Ectodermal cell (in vitro differentiated cells): ENCODE measurements at regions not wholly inside any gene's neighbourhood (a gene's known extent, or its start where the extent isn't known, plus 50 kb on each side); places are given as distances from the start of the nearest gene placed in this dataset.
"Not testable (repeated sequence)": the region's sequence is repeated elsewhere in the genome, so short reads cannot be mapped to it uniquely, and the experiment has no call there.

Experiments used
- H3K27ac ChIP-seq: 2 replicates; pipeline ENCODE4 v1.7.0; 2013; ENCODE audit warnings: mild to moderate bottlenecking, low read depth, low read length; ENCODE audit not compliant: insufficient read depth, poor library complexity, severe bottlenecking
- H3K27me3 ChIP-seq: 2 replicates; pipeline ENCODE4 v1.7.0; 2013; ENCODE audit warnings: mild to moderate bottlenecking, low read length; ENCODE audit not compliant: insufficient read depth, control insufficient read depth, poor library complexity, severe bottlenecking
- H3K36me3 ChIP-seq: one replicate; pipeline ENCODE4 v1.7.0; 2013; ENCODE audit warnings: low read length; ENCODE audit not compliant: control insufficient read depth, insufficient read depth
- H3K4me1 ChIP-seq: one replicate; pipeline ENCODE4 v1.7.0; 2013; ENCODE audit warnings: low read length; ENCODE audit not compliant: control insufficient read depth, insufficient read depth
- H3K4me3 ChIP-seq: 2 replicates; pipeline ENCODE4 v1.7.0; 2013; ENCODE audit warnings: low read depth, low read length, control low read depth; ENCODE audit not compliant: insufficient read depth
- H3K9me3 ChIP-seq: 2 replicates; pipeline ENCODE4 v1.7.0; 2013; ENCODE audit warnings: mild to moderate bottlenecking, low read length, moderate library complexity; ENCODE audit not compliant: control insufficient read depth
- WGBS, 2 experiments: methylation state at CpG; one replicate each; pipeline ENCODE4 v1.1.7; 2013; ENCODE audit warnings: missing lambda C conversion rate in 2 of 2; 5-methylcytosine and 5-hydroxymethylcytosine counted together

DNA sequence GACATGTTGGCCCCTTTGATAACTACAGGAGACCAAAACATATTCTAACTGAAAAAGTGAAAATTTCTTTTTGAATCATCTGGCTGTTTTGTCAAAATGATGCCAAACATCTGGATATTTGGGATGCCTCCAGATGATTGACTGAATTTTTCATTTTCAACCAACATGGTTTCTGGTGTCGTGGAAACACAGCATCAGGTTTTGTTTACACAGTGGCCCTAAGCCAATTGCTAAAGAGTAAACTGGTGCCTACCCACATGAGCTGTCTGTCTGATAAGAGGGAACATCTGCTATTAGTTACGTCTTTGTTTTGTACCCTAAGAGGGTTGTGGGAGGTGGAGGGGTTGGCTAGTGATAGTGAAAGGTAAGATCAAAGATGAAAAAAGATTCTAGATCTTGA is 204.8 kb downstream of the KCNK2 start:
- no peak overlapping the region for H3K4me3 ChIP-seq
- no peaks in the 10 kb centered on the region for H3K27me3 ChIP-seq
- WGBS, 2 experiments = 92 to 94% methylated on average over 2 of the region's 2 CpGs
- H3K27ac ChIP-seq = no peak overlapping the region
- H3K4me1 ChIP-seq = no peaks in the 10 kb centered on the region
- H3K9me3 ChIP-seq = no peaks in the 10 kb centered on the region
- no peaks in the 10 kb centered on the region for H3K36me3 ChIP-seq

DNA sequence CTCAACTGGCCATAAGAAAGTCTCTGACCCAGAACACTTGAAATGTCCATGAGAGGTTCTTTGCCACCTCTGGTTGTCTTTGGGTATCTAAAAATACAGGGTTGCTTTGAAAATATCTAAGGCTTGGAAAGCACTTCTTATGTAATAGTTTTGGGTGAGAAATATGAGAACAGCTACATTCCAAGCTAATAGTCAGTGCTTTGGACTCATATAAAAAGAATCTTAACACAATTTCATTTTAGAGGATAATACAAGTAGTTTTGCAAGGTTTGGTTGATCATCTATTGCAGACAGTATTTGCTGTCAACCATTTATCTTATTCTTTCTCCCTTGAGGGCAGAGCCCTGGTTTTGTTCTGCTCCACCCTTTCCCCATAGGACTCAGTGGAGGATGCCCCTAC is 207.5 kb downstream of the KCNK2 start:
- no peaks in the 10 kb centered on the region for H3K27me3 ChIP-seq
- H3K9me3 ChIP-seq = peaks cover 2% of the 10 kb centered on the region
- no peak overlapping the region for H3K27ac ChIP-seq
- H3K4me3 ChIP-seq = no peak overlapping the region
- H3K36me3 ChIP-seq = no peaks in the 10 kb centered on the region
- no peaks in the 10 kb centered on the region for H3K4me1 ChIP-seq

DNA sequence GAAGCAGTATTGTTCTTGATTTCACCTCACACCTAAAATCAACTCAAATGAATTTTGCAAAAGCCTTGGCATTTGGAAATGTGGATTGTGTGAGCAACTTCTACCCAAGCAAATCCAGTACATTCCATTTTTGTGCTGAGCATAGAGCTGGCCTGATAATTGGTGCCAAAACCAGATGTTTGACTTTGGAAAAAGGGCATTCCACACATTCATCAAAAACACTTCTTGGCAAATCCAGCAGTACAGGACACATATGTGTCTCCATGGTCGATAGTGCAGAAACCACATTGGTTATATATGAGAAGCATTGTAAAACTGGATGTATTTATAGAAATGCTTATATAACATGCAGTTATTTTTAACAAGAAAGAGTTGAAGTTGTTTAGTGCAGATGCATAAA is 210.4 kb downstream of the KCNK2 start:
- Histone ChIP-seq H3K4me3 (no peak overlapping the region), H3K9me3 (peaks cover 2% of the 10 kb centered on the region), H3K36me3 (no peaks in the 10 kb centered on the region), H3K27ac (no peak overlapping the region), H3K27me3 (no peaks in the 10 kb centered on the region), H3K4me1 (no peaks in the 10 kb centered on the region)
- WGBS, 2 experiments = 90% methylated on average over 1 of the region's 1 CpG; no CpG with 5 or more reads in 1 of the 2 experiments

DNA sequence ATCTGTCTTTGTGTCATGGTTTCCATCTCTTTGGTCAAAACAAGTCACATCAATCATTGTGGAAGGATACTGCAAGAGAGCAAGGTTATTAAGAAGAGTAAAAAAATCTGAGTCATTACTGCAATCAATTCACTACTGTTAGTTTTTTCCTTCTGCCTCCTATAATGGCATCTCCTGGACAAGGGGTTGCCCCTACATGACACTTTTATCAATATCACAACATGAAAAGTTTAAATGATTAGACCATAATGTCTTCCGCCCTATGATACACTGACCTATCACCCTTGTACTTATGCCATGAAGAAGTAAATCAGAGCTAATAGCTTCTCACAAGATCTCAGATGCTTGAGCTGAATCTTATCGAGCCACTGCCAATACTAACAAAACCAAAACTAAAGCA is 223.9 kb downstream of the KCNK2 start:
- Histone ChIP-seq H3K4me3 (no peak overlapping the region), H3K36me3 (no peaks in the 10 kb centered on the region), H3K9me3 (no peaks in the 10 kb centered on the region), H3K4me1 (no peaks in the 10 kb centered on the region), H3K27ac (no peak overlapping the region), H3K27me3 (no peaks in the 10 kb centered on the region)
- 87 to 94% methylated on average over 1 to 2 of the region's 2 CpGs for WGBS, 2 experiments

DNA sequence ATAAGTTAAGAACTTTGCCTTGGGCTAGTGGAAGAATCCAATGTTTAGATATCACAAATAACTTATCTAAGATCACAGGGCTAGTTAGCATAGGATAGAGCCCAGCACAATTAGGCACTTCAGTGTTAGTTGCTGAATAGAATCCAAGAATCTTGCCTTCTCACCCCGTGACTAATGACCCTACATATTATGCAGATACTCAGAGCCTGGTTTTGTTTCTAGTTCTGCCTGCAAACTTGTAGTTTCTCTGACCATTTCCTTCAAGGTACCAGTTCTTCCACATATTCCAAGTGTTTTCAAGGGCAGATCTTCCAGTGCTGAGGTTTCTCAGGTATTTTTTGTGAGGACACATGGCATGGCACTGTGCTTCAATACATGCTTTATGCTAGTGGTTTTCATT is 239.3 kb downstream of the KCNK2 start:
- H3K9me3 ChIP-seq = no peaks in the 10 kb centered on the region
- no peaks in the 10 kb centered on the region for H3K36me3 ChIP-seq
- 75 to 82% methylated on average over 1 of the region's 1 CpG for WGBS, 2 experiments
- no peak overlapping the region for H3K4me3 ChIP-seq
- no peak overlapping the region for H3K27ac ChIP-seq
- no peaks in the 10 kb centered on the region for H3K4me1 ChIP-seq
- H3K27me3 ChIP-seq = no peaks in the 10 kb centered on the region

DNA sequence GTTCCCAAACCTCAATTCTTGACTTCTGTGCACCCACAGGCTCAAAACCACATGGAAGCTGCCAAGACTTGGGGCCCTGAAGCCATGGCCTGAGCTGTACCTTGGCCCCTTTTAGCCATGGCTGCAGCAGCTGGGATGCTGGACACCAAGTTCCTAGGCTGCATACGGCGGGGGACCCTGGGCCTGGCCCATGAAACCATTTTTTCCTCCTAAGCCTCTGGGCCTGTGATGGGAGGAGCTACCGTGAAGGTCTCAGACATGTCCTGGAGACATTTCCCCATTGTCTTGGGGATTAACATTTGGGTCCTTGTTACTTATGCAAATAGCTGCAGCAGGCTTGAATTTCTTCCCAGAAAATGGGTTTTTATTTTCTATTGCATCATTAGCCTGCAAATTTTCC is 241.5 kb downstream of the KCNK2 start:
- not testable (repeated sequence) for H3K4me1 ChIP-seq, H3K27me3 ChIP-seq, H3K27ac ChIP-seq, H3K36me3 ChIP-seq, H3K9me3 ChIP-seq, H3K4me3 ChIP-seq
- 97 to 99% methylated on average over 3 of the region's 3 CpGs for WGBS, 2 experiments

DNA sequence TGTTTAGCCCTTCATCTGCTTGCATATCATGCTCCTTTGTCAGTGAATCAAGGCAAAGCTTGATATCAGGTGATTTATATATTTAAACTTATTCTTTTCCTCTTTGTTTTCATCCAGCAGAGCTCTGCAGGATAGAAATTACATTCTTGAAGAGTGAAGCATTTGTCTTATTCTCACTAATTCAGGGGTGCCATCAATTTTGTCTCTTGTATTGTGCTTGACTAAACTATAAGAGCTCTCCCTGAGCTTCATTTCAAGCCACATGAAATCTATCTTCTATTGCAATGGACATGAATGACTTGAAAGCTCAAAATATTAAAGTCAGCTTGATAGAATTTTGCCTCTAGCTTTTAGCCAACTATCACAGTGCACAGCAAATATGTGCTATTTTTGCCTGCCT is 236.7 kb upstream of the KCTD3 start:
- Histone ChIP-seq H3K27me3 (no peaks in the 10 kb centered on the region), H3K36me3 (no peaks in the 10 kb centered on the region), H3K9me3 (no peaks in the 10 kb centered on the region), H3K4me3 (no peak overlapping the region), H3K27ac (no peak overlapping the region), H3K4me1 (no peaks in the 10 kb centered on the region)

DNA sequence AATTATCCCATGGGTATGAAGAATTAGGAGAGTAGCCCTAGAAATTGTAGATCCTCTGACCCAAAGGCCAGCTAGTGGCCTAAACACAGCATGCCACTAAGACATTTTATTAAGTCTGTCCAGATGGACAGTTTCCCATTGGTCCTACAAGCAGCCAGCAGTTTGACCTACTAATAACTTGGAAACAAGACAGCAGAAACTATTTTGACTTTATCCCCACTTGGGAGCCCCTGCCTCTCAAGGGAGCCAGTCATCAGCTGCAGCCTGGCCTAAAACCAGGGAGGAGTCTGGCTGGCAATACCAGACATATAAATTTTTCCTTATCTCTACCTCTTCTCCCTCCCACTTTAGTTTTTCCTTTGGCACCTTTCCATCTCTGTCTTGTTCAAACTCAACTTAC is 222.6 kb upstream of the KCTD3 start:
- H3K4me3 ChIP-seq = no peak overlapping the region
- no peaks in the 10 kb centered on the region for H3K27me3 ChIP-seq
- no peaks in the 10 kb centered on the region for H3K36me3 ChIP-seq
- no peak overlapping the region for H3K27ac ChIP-seq
- no peaks in the 10 kb centered on the region for H3K9me3 ChIP-seq
- H3K4me1 ChIP-seq = no peaks in the 10 kb centered on the region

DNA sequence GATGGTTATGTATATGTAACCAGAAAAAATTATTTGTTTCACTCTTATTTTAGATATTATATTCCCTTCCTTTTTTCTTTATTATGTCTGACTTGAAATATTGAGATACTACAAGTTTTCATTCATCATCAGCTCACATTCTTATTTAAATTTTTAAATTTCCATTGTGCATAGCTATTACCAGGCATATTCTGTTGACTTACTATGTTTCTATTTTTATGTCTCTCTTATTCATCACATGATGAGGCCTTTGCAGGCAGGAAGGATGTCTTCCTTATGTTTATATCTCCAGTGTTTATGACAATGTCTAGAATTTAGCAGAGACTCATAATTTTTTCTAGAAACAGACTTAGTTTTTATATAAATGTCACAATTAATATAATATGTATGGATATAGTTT is 221.9 kb upstream of the KCTD3 start:
- Histone ChIP-seq H3K4me1 (no peaks in the 10 kb centered on the region), H3K36me3 (no peaks in the 10 kb centered on the region), H3K4me3 (no peak overlapping the region), H3K27ac (no peak overlapping the region), H3K9me3 (no peaks in the 10 kb centered on the region), H3K27me3 (no peaks in the 10 kb centered on the region)

DNA sequence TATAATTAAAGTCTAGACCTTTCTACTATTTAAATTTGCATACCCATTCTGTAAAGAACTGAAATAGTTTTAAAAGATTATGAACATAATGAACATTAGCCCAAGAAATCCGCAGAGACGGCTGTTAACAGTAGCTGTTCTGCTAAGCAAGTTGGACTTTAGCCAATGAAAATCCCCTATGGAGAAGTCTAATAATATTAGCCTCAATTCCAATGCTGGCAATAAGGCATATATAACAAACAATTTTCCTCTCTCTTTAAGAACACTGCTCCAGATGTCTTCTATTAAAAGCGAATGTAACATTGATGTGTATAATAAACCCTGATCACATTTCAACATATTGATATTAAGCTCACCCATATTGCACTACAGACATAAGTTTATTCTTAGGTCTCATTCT is 221.3 kb upstream of the KCTD3 start:
- H3K27ac ChIP-seq = no peak overlapping the region
- no peaks in the 10 kb centered on the region for H3K4me1 ChIP-seq
- 95% methylated on average over 2 to 3 of the region's 3 CpGs for WGBS, 2 experiments
- H3K36me3 ChIP-seq = no peaks in the 10 kb centered on the region
- H3K27me3 ChIP-seq = no peaks in the 10 kb centered on the region
- H3K4me3 ChIP-seq = no peak overlapping the region
- H3K9me3 ChIP-seq = no peaks in the 10 kb centered on the region

DNA sequence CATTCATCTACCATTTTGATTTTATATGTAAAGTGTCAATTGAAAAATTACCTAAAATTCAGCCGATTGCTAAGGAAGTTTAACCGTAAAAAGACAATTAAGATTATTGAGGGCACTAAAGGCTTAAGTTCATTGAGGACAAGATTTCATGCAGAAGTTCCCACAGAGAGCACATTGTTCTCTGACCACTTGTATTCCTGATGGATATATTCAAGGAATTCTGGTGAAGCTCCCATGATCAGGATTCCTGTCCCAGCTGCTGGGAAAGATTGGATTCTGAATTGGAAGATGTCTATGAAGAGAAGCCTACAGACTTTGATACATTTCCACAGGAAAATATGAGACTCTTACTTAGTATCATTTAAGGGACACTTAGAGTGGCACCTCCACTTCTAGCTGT is 209.2 kb upstream of the KCTD3 start:
- Histone ChIP-seq H3K27me3 (no peaks in the 10 kb centered on the region), H3K9me3 (no peaks in the 10 kb centered on the region), H3K4me1 (no peaks in the 10 kb centered on the region), H3K4me3 (no peak overlapping the region), H3K27ac (no peak overlapping the region), H3K36me3 (no peaks in the 10 kb centered on the region)
- WGBS, 2 experiments = 92 to 96% methylated on average over 2 of the region's 2 CpGs
